ENCODE measurements at regions not wholly inside any gene's neighbourhood (a gene's known extent, or its start where the extent isn't known, plus 50 kb on each side); places are given as distances from the start of the nearest gene placed in this dataset.

GRCh38 chr11:128324051-128324481, 263.3 kb downstream of the ETS1 start:
- CTCF ChIA-PET, result interaction anchor here (0.7 to 6.3 kb wide), 34 partner anchors 10 to 507 kb away, joined by 3 to 58 read pairs (median 6); no protein-coding TSS in a partner anchor
- POLR2A ChIA-PET, result interaction anchor here (0.6 to 4.4 kb wide), 25 partner anchors 10 to 307 kb away, joined by 3 to 35 read pairs (median 5); no protein-coding TSS in a partner anchor
- DNase-seq (peak; percentile 89), ATAC-seq (peak; percentile 43)
- H3K4me3 Mint-ChIP-seq, result peak overlapping the region; percentile 70
- TF ChIP-seq CTCF (IDR thresholded peaks at IDR 0.05), result no peak
- intact Hi-C loops (cut with micrococcal nuclease), result loop anchor here (2.0 to 10.0 kb wide), 4 partner anchors 99 to 301 kb away; no protein-coding TSS in a partner anchor
- peaks cover 86% of the 10 kb centered on the region for H3K4me1 Mint-ChIP-seq (ENCODE audit: low read depth)
- peaks cover 4% of the 10 kb centered on the region for H3K9me3 Mint-ChIP-seq
- H3K27me3 Mint-ChIP-seq, result no peaks in the 10 kb centered on the region
- peaks cover 21% of the 10 kb centered on the region for H3K36me3 Mint-ChIP-seq (ENCODE audit: low read depth)
- H3K27ac Mint-ChIP-seq, result peak overlapping the region; percentile 98

- peaks cover 22% of the 10 kb centered on the region for H3K36me3 Mint-ChIP-seq (ENCODE audit: low read depth)
- intact Hi-C loops (cut with micrococcal nuclease), result loop anchor here (1.0 to 10.0 kb wide), 3 partner anchors 18 to 301 kb away; no protein-coding TSS in a partner anchor
- H3K27ac Mint-ChIP-seq, result peak overlapping the region; percentile 98
- peak; percentile 70 for TF ChIP-seq CTCF (IDR thresholded peaks at IDR 0.05)
- H3K27me3 Mint-ChIP-seq, result no peaks in the 10 kb centered on the region
- peaks cover 85% of the 10 kb centered on the region for H3K4me1 Mint-ChIP-seq (ENCODE audit: low read depth)
- H3K4me3 Mint-ChIP-seq, result peak overlapping the region; percentile 70
- H3K9me3 Mint-ChIP-seq, result peaks cover 7% of the 10 kb centered on the region
- POLR2A ChIA-PET, result interaction anchor here (0.5 to 4.4 kb wide), 28 partner anchors 10 to 302 kb away, joined by 3 to 35 read pairs (median 4); no protein-coding TSS in a partner anchor
- CTCF ChIA-PET, result interaction anchor here (0.7 to 6.3 kb wide), 43 partner anchors 10 to 508 kb away, joined by 3 to 58 read pairs (median 5); no protein-coding TSS in a partner anchor
- peak; percentile 61 for DNase-seq
- no peak for ATAC-seq
Observed at GRCh38 chr11:128323381-128323780, 264.0 kb downstream of the ETS1 start.

DNA sequence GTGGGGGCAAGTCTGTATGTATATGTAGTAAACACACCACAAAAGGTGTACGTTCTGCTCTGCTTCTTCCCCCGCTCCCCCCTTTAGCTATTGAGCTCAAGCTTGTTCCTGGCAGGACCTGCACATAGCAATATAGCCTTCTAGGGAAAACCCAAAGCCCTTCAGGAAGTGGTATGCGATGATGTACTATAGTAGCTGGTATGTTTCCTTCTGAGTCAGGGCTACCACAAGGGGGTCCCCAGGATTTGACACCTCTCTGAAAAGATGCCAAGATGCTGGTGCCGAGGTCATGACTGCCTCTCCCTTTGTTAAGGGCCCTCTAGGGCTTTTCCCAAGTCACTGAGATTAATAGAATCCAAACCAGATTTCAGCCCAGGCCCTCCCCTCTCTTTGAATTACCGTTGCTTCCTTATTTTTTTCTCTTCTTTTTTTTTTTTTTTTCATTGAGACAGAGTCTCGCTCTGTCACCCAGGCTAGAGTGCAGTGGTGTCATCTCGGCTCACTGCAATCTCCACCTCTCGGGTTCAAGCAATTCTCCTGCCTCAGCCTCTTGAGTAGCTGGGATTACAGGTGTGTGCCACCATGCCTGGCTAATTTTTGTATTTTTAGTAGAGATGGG, 268.4 kb downstream of the ETS1 start:
- peak overlapping the region; percentile 86 for H3K27ac Mint-ChIP-seq
- H3K4me1 Mint-ChIP-seq (ENCODE audit: low read depth), result peaks cover 84% of the 10 kb centered on the region
- peaks cover 38% of the 10 kb centered on the region for H3K9me3 Mint-ChIP-seq
- ChIA-PET CTCF (interaction anchor here (0.7 to 6.3 kb wide), 11 partner anchors 9 to 313 kb away, joined by 3 to 58 read pairs (median 4); no protein-coding TSS in a partner anchor), POLR2A (interaction anchor here (0.5 to 5.6 kb wide), 11 partner anchors 12 to 277 kb away, joined by 3 to 57 read pairs (median 5); no protein-coding TSS in a partner anchor)
- peak; percentile 83 for ATAC-seq
- H3K4me3 Mint-ChIP-seq, result peak overlapping the region; percentile 49
- H3K36me3 Mint-ChIP-seq (ENCODE audit: low read depth), result peaks cover 57% of the 10 kb centered on the region
- no peak for TF ChIP-seq CTCF (IDR thresholded peaks at IDR 0.05)
- intact Hi-C loops (cut with micrococcal nuclease), result loop anchor here (2.0 kb wide), 2 partner anchors 16 to 28 kb away; no protein-coding TSS in a partner anchor
- H3K27me3 Mint-ChIP-seq, result no peaks in the 10 kb centered on the region
- peak; percentile 96 for DNase-seq

GRCh38 chr11:128316541-128317227, 270.7 kb downstream of the ETS1 start:
- H3K27me3 Mint-ChIP-seq, result no peaks in the 10 kb centered on the region
- H3K36me3 Mint-ChIP-seq (ENCODE audit: low read depth), result peaks cover 66% of the 10 kb centered on the region
- ChIA-PET POLR2A (interaction anchor here (0.6 to 5.6 kb wide), 6 partner anchors 9 to 106 kb away, joined by 3 to 57 read pairs (median 4); no protein-coding TSS in a partner anchor), CTCF (interaction anchor here (0.9 to 5.8 kb wide), 10 partner anchors 9 to 314 kb away, joined by 3 to 43 read pairs (median 4); no protein-coding TSS in a partner anchor)
- H3K27ac Mint-ChIP-seq, result peak overlapping the region; percentile 75
- intact Hi-C loops (cut with micrococcal nuclease), result no loop called here
- no peak overlapping the region for H3K4me3 Mint-ChIP-seq
- DNase-seq, result no peak
- H3K9me3 Mint-ChIP-seq, result peaks cover 45% of the 10 kb centered on the region
- no peak for TF ChIP-seq CTCF (IDR thresholded peaks at IDR 0.05)
- H3K4me1 Mint-ChIP-seq (ENCODE audit: low read depth), result peaks cover 78% of the 10 kb centered on the region
- ATAC-seq, result no peak
